ENCODE measurements at regions not wholly inside any gene's neighbourhood (a gene's known extent, or its start where the extent isn't known, plus 50 kb on each side); places are given as distances from the start of the nearest gene placed in this dataset.
A peak's percentile ranks its signal among the peaks of the same experiment; 100 is the strongest.

DNA sequence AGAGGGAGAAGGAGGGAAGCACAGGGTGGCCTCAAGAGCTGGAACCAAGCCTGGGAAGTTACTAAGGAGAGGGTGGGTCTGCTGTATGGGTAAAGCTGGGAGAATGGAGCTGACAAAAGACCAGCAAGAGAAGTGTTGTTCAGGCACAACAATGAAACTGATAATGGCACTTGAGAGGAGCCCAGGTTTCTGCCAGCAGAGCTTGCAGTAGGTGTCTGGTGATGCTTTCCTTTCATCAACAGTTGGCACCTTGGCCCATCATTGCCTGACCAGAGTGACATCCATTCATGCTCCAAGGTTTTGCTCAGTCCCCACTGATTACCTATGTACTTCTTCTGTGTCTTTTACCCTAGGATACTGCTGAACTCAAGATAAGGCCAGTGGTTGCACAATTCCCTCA lies 92.9 kb upstream of the CXCR4 start:
- DNase-seq = no peak

GRCh38 chr2:136210455-136210805 lies 92.5 kb upstream of the CXCR4 start:
- DNase-seq = peak; percentile 17

- peak; percentile 5 for DNase-seq
These were observed 91.9 kb upstream of the CXCR4 start for GRCh38 chr2:136209561-136210454.

- DNase-seq = no peak
These were observed 90.9 kb upstream of the CXCR4 start for GRCh38 chr2:136208682-136209420.

DNA sequence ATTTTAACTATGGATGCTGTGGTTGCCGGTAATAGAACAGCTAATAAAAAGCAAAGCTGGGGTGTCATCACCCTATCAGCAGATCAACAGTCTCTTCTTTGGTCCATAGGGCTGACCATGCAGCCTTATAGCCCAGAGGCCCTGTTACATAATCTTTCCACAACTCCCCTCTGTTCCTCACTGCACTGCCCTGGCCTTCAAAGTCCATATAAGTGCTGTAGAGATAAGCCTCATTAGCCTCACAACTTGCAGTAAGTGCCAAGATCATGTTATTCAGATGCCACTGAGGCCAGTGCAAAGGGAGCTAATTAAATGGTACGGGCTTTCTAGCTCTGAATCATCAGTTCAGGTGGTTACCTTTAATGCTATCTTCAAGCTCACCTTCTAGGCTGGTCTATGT lies 89.7 kb upstream of the CXCR4 start:
- DNase-seq = peak; percentile 55

- peak; percentile 85 for DNase-seq
These were observed 89.2 kb upstream of the CXCR4 start for GRCh38 chr2:136207030-136207623.

DNA sequence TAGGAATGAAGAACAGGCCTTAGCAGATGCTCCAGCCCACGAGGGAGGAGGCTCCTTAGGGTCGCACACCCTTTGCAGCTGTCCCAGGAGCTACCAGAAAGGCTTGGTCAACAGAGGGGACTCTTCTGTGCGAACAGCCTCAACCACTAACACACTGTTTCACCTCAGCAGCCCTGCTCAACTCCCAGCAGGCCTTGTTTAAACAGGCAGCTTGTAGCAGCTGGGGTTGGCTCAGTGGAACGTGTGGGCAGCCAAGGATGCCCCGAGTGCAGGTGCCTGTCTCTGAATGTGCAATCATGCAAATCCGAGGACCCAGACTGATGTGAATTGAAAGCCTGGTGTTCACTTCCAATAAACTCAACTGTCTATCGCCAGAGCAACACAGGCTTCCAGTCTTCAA lies 88.7 kb upstream of the CXCR4 start:
- DNase-seq = no peak

- no peak for DNase-seq
These were observed 87.7 kb upstream of the CXCR4 start for GRCh38 chr2:136205615-136206014.

DNA sequence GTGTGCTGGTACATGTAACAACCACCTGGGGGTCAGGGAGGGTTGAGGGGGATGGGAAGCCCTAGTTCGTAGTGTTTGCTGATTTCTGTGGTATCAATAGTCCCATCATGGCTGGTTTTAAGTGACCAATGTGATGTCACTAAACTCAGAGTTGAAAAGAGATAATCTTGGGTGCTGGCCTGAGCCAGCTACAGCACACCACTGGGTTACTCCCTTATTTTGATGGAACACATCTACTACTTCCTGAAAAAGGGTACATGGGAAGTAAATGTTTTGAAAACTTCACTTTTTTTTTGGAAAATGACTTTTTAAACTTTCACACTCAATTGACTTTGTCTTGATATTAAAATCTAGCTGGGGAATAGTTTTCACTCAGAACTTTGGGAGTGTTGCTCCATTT lies 87.0 kb upstream of the CXCR4 start:
- no peak for DNase-seq

DNA sequence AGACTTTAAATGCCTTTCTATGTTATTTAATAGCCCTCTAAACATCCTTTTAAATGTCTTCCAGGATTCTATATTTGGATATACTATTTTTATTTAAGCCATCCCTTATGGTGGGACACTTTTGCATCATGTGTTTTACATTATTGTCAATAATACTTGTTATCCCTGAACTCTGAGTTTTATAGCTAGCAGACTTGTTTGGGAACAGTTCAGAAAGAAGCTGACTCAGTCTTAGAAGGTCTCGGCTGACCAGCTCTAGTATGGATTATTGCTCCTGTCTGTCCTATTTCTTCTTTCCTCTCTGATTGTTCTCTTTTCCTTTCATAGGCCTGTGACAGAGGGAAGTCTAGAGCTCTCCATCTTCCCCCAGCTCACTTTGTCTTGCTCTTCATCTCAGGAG lies 77.3 kb upstream of the CXCR4 start:
- DNase-seq = no peak

- DNase-seq = no peak
These were observed 73.1 kb upstream of the CXCR4 start for GRCh38 chr2:136191041-136191440.

DNA sequence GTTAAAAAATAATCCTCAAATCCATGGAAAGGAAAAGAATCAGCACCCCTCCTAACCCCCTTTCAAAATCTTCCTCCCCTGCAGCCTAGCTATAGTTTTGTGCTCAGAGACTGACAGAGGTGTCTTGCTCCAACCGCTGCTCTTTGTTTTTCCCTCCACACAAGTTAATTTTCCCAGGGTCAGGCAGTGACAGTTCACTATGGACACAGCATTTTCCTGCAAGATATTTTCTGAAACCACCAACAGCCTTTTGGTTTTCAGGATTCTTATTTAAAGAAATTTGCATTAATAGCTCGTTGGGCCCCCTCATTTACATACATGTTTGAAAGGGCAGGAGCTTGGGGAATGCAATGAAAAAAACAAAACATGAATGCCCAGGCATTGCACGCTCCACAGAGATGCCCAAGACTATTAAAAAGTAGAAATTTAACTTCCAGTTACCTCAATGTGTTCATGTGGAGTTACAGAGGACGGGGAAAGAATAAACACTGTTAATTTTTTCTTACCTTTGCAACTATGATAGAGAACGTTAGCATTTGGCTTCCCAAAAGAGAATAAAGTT lies 71.4 kb upstream of the CXCR4 start:
- no peak for DNase-seq

DNA sequence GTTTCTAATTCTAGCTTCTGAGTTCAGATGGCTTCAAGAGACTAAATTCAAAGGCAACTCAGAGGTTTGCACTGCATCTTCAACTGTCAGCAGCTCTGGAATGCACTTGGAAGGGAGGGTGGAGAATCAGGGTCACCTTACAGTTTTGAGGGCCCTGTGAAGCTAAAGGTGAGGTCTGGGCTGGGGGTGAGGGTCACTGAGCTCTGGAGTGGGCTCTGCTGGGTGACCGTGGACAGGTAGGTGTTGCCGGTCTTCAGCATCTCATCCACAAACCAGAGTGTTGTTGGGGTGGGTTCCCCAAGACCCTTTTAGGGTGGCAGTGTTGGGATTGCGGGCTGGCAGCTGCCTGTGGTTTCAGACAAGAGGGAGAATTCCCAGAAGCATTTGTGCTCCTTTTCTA lies 70.1 kb upstream of the CXCR4 start:
- no peak for DNase-seq

DNA sequence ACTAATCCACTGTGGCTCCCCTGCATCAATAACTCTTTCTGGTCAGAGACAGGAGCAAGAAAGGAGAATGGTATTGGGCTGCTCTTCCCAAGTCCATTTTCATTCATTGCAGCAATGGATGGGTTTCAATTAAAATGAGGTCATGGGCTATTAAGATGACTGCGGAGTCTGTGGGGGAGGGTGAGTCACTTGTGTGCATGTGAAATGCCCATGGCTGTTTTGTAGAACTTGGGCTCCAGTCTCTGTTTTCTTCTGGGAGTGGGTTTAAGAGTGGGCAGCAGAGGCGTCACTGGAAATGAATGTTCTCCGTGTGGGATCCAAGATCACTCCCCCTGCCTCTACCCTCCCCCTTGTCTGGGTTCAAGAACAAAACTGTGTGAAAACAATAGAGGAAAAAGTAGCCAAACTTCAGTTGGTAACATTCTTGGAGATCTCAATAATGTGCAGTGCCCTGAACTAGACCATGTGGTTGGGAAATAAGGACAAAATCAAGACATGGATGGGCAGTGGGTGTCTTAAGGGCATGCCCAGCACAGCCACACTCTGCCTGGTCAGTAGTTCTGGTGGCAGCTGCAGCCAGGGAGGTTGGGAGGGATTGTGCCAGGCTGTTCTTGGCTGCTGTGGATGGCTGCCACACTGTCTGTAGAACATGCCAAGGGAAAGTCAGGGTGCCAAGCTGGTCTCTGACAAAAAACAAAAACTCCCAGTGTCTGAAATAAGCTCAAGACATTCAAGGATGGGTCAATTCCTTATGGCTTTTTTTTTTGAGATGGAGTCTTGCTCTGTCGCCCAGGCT lies 68.2 kb upstream of the CXCR4 start:
- no peak for DNase-seq

- DNase-seq = no peak
These were observed 65.1 kb upstream of the CXCR4 start for GRCh38 chr2:136183097-136183496.

DNA sequence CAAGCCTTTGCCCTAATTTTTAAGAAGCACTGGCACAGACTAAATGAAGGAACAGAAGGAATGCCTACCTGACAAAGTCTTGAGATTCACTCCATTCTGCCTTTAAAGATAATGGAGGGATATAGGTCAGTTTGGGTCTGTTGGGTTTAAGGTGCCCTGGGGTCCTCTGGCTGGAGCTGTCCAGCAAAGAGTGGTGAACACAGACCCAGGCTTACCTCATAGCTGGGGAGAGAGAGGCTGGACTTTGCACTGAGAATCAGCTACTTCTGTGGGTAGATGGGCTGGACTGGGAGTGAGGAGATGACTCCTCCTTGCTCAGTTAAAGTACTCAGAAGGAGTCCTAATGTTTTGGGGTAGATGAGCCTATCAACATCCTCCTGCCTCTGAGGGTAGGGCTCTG lies 64.4 kb upstream of the CXCR4 start:
- DNase-seq = no peak

GRCh38 chr2:136179602-136179975 lies 61.6 kb upstream of the CXCR4 start:
- DNase-seq = no peak

GRCh38 chr2:136178941-136179601 lies 61.1 kb upstream of the CXCR4 start:
- no peak for DNase-seq

GRCh38 chr2:136175868-136176267 lies 57.9 kb upstream of the CXCR4 start:
- DNase-seq = no peak

DNA sequence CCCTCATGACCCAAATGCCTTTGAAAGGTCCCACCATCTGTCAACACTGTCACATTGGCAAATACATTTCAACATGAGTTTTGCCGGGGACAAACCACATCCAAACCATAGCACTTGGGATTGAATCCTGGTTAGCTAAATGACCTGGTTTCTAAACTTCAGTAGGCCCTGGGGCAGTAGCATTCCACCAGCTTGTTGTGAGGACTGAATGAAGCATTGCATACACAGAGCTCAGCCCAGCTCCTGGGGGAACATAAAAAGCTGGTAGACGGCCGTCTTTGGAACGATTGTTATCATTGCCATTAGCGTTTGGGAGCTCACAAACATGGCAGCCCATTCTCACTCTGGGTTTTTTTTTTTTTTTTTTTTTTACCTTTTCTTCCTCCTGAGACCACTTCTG lies 57.5 kb upstream of the CXCR4 start:
- DNase-seq = no peak

GRCh38 chr2:136173126-136173525 lies 55.2 kb upstream of the CXCR4 start:
- no peak for DNase-seq

GRCh38 chr2:136171223-136171622 lies 53.3 kb upstream of the CXCR4 start:
- no peak for DNase-seq
